Skeletal muscle cell (primary cell): ENCODE measurements at regions not wholly inside any gene's neighbourhood (a gene's known extent, or its start where the extent isn't known, plus 50 kb on each side); places are given as distances from the start of the nearest gene placed in this dataset.

Experiments
- DNase-seq: peaks from one replicate; pipeline ENCODE4 v3.0.0-alpha.2; 2010; ENCODE audit warnings: low read depth
- H3K4me3 ChIP-seq: 2 replicates; pipeline ENCODE4 v1.5.1; 2011; ENCODE audit warnings: low read depth, mild to moderate bottlenecking, control low read depth, low read length, moderate library complexity

DNA sequence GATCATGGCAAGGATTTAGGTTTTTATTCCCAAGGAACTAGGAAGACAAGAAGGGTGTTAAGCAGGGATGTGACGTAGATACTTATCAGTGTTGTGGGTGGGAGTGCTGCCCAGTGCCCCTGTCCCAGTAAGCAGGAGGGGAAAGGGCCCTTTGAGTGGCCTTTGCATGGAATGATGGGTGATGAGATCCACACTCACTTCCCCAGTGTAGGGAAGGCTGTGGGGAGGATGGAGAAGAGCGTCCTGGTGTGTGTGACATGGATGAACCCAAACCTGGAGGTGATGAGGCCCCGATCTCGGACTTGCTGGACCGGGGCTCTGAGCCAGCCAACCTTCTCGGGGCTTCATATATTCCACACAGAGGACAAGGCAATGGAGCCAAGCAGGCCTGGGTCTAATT is 610.9 kb downstream of the CDH26 start:
- no peak for DNase-seq
- no peak overlapping the region for H3K4me3 ChIP-seq

DNA sequence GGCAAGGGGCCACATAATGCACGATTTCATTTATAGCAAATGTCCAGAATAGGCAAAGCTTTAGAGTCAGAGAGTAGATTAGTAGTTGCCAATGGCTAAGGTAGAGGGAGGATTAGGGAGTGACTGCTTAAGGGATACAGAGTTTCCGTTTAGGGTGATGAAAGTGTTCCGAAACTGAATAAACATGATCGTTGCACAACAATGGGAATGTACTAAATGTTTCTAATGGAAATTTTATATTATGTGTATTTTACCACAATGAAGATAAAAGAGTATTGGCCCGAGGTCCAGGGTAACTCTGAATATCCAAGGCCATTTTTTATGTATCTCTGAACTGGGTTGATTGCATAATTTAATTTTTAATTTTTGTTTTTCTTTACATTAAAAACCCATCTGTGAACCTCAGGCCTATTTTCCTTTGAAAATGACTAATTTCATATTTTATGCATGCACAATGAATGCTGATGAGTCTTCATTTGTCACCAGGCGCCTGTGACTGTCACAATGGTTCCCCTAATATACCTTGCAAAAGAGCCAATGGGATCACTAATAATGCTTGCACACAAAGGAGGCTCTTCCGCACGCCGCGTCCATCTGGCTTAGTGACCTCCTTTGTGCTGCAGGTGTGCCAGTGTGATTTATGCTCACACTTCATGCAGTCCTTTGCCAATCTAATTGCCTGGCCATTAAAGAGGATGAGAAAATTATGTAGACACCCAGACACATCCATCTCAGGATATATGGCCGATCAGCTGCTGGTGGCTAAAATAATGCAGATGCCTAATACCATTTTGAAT is 612.5 kb downstream of the CDH26 start:
- no peak overlapping the region for H3K4me3 ChIP-seq
- no peak for DNase-seq

DNA sequence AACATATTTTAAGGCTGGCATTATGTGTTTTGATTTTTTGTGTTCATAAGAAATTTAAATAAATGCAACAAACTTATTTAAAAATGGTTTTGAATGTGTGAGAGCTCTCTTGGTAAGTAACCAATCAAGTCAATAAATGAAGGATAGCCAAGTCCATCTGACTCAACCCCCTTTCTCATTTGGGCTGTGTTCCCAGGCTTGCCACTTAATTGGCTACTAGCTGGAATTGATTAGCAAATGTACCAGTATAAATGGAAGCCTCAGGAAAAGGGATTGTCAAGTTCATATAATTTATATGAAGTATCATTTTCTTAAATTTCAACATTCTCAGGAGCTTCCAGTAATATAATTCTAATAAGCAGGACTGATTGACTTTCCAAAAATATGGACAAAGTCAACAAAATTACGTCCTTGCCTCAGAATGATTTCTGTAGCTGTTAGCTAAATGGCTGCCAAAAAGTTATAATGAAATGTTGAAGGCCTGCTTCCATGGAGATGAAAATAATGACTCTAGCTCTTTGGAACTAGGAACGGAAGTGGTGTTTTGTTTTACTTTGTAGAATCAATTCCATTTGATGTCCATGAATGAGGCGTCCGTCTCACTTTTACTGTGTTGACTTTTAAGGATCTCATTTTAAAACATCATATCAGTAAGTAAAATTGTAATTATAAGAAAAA is 614.9 kb downstream of the CDH26 start:
- no peak for DNase-seq

DNA sequence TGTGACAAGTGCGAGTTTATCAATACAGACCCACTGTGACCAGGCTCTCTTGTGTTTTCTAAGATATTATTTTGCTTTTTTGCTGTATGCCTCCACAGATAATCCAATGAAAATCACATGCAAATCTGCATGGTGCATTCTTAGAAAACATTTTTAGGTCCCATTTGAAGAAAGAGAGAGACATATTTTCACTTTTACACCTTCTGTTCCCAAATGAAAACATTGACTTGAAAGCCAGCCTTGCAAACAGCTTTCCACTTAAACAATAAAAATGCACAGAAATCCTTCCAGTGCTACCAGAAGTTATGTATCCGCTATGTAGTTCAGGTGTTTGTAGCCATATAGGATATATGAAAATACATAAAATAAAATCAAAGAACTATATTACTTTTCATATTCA is 618.0 kb downstream of the CDH26 start:
- no peak for DNase-seq
- H3K4me3 ChIP-seq = no peak overlapping the region

More for the DNA sequence above, 614.9 kb downstream of the CDH26 start:
- H3K4me3 ChIP-seq = no peak overlapping the region

DNA sequence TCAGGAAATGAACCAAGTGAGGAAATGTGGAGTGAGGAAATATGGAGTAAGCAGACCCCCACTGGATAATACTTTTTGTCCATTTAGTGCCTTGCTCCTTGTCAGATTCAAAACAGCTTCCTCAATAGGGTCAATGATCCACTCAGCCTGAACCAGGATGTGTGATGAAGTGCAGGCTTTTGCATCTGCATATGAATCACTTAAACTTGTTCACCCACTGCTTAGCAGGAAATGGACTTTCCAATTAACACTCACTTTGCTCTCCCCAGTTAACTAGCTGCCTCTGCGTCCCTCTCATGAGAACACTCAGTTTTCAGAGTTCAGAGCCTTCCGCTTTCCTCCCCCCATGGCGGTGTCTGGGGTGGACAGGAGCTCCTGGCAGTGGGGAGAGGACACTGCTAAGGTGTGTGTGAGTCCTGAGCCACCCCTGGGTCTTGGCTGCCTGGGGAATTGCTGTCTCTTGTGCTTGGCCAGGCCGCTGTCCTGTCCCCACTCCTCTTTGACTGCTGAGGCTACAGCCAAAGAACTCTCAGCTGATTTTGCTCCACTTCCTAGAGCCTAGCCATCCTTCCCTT is 621.8 kb downstream of the CDH26 start:
- no peak for DNase-seq
- no peak overlapping the region for H3K4me3 ChIP-seq

DNA sequence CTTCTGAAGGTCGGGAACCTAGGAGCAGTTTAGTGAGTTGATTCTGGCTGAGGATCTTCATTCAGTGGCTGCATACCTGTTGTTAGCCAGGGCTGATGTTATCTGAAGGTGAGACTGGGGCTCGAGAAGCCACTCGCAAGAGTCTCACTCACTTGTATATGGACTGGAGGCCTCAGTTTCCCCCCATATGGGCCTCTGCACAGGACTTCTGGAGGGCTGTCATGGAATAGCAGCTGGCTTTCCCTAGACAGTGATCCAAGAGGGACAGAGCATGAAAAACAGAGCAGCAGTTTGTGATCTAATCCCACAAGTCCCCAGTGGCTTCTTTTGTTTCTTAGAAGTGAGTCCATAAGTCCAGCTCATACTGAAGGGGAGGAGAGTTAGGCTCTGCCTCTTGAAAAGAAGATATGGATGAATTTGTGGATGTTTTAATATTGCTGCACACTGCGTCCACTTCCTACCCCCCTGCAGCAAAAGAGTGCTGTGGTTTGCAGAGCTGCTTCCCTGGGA is 623.4 kb downstream of the CDH26 start:
- DNase-seq = no peak
- H3K4me3 ChIP-seq = no peak overlapping the region

DNA sequence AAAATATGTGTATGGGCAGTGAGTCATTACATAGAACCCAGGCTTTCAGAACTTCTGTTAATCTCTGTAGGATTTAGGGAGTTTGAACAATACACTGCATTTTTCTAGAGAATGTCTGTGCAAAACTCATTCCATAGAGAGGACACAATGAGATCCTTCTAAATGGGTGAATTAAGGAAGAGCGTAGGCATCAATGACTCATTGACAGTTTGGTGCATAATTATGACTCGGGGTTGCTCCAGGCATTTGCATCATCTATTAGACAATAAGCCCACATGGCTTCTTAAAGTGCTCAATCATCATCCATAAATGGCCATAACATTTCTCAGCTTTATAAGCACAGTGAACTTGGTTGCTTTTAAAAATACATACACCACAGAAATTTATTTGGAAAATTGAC is 625.5 kb downstream of the CDH26 start:
- DNase-seq = no peak

DNA sequence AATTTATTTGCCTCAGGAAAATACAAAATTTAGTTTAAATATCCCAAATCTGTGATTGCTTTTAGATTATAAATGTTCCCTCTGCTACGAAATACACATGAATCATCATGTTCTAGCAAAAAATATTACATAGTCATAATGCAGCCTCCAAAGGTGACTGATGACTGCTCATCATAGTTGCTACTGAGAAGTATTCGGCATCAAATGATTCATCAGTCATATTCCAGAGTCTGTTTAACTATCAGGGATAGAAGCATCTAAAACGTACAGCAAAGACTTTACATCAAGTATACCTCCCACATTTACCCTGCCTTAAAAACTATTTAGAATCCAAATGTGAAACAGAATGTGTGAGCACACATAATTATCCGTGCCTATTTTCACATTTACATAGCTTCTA is 626.0 kb downstream of the CDH26 start:
- no peak overlapping the region for H3K4me3 ChIP-seq

More for the DNA sequence above, 625.5 kb downstream of the CDH26 start:
- no peak overlapping the region for H3K4me3 ChIP-seq

DNA sequence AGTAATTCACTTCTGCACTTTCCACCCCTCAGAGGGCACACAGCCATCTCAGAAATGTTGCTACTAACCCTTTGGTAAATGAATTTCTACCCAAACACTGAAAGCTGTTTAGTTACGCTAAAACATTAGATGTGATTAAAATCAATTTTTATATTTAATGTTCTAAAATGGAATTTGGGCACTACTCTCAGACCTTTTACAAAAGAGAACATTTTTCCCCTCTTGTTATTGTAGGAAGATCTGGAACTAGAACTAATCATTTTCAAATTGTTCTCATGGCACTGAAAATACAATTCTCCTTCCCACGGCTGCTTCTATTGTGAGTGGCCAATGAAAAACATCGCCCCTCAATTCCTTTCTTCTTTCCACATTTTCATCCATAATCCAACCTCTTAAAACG is 627.4 kb downstream of the CDH26 start:
- no peak for DNase-seq
- no peak overlapping the region for H3K4me3 ChIP-seq

More for the DNA sequence above, 626.0 kb downstream of the CDH26 start:
- DNase-seq = no peak

DNA sequence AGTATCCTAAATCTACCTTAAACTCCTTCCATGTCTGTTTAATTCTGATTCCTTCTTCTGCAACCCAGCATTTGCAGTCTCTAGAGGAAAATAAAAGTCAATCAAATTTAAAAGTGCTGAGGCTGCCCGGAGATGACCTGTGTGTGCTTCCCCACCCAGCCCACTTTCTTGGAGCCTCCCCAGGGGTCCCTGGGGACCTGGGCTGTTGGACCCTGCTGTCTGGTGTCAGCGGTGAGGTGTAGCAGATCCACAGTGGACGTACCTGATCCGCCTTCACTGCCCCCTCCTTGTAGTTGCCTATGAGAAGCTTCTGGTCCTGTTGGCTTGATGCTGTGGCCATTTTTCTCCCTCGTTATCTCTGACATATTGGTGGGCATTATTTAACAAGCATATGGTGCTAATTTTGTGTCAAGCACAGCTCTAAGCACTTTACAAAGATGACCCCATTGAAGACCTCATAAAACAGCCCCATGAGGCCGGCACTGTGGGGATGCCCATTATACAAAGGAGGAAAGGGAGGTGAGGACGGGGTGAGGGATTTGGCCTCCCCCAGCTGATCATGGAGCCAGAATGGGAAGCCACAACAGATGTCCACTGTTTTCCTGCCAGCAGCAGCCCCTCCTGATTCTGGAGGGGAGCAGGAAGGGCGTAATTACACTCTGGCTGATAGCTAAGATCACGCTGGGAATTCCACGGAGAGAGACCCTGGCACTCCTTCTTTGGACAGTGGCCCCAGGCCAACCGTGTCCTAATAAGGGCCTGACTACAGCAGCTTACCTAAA is 628.2 kb downstream of the CDH26 start:
- DNase-seq = no peak

DNA sequence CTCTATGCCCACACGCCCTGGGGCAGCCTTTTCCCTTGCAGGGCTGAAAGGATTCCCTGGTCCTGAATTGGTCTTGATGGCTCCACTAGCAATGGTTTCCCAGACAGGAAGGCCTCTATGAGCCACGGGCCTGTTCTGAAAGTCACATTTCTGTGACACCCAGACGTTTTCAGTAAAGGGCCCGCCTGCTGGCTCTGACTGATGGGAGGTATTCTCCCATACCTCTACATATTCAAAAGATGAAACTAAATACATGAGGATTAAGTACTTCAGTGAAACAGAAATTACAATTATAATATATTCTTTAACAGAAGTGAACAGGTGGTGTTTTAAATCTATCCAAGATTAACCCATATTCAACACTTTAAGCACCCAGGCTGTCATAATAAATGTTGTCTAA is 629.8 kb downstream of the CDH26 start:
- H3K4me3 ChIP-seq = no peak overlapping the region
- no peak for DNase-seq

More for the DNA sequence above, 628.2 kb downstream of the CDH26 start:
- H3K4me3 ChIP-seq = no peak overlapping the region

DNA sequence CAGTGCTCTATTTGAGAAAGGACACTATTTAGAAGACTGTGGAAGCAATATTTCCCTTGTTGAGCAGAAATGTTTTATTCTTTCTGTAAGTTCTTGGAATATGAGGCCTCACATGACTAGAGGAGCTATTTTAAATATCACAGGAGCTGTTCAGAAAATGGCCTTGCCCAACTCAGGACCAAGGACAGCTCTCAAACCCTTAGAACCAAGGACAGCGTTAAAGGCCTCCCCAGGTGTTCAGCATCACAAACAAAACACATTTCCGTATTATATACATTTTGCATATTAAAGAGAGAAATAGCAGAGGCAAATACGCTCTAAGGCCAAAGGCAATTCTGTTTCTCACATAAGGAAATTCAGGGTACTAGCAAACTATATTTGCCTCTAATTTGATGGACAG is 631.4 kb downstream of the CDH26 start:
- no peak overlapping the region for H3K4me3 ChIP-seq
- peak; percentile 3 for DNase-seq

DNA sequence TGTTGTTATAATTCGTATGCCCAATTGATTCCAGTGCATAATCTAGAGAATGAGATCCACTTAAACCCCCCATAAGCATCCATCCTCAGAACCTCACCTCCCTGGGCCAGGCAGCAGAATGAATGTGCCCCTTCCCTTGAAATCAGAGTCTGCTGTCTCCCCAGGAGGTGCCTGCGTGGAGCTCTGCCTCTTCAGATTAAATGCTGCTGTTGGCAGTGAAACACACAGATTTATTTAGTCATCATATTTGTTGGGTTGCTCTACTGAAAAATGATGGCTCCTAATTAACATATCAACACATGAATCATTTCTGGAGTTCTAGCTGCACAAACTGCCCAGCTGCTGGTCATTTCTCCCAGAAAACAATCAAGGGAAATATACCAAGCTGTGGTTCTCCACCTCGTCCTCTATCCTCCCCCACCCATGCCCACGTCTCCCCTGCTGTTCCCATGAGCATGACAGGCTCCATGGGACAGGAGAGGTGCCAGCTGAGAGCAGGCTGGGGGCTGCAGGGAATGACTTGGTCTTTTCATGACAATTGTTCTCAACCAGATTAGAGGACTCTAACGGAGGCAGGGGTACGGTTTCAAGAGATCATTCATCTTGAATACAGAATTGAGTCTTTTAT is 633.1 kb downstream of the CDH26 start:
- no peak for DNase-seq
- H3K4me3 ChIP-seq = no peak overlapping the region

DNA sequence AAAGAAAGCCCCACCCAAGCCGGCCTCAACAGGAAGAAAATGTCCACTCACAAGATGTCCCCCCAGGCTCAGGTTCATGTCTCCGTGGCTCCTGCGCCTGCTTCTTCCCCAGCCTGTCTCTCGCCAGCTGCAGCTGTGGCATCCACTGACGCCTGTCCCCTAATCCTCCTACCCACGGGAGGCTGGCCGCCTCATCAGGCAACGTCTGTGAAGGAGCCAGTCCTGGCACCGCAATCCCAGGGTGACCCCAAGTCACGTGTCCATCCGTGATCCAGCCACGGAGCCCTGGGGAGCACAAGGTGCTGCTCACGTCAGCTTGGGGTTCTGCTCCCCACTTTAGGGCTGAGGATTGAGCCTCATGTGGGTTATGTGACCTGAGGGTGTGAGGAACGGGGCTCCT is 640.3 kb downstream of the CDH26 start:
- H3K4me3 ChIP-seq = no peak overlapping the region
- DNase-seq = no peak

DNA sequence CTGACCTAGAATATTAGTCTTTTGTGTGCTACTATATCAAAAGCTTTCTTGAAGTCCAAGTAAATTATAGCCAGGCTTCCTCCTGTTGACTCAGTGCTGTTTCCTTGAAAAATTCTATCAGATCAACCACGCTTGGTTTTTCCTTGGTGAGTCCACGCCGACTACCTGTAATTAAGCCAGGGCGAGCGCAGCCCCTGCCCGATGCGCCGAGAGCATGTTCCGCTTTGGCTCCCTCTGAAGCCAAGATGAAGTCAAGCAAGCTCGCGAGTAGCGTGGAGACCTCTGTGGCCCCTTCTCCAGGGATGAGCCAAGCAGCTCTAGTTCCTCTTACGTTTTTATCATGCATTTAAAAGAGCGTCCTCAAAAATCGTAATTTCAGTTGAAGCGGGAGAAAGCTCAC is 641.2 kb downstream of the CDH26 start:
- no peak for DNase-seq

DNA sequence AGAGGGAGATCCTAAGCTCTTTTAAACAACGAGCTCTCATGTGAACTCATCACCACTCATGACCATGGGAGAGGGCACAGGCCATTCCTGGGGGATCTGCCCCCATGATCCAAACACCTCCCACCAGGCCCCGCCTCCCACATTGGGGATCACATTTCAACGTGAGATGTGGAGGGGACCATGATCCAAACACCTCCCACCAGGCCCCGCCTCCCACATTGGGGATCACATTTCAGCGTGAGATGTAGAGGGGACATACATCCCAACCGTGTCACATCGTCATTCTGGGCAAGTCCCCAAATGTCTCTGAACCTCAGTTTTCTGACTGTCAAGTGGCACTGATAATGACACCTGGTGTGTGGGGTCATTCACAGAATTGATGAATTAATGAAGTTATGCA is 641.8 kb downstream of the CDH26 start:
- DNase-seq = no peak

More for the DNA sequence above, 641.2 kb downstream of the CDH26 start:
- H3K4me3 ChIP-seq = no peak overlapping the region

DNA sequence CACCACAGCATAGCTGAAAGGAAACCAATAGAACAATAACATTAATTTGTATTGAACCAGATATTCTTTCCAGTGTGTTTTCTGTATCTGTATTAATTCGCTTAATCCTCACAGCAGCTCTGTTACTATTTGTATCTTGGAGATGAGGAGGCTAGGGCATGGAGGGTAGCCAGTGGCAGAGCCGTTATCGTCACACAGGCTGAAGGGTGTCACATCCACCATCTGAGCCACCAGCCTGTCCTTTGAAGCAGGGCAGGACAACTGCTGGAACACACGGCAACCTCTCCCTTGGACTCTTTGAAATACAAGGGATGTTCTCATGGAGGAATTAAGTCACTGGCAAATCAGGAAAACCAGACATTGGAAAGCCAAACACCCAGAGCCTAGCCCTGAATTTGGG is 628.0 kb upstream of the CDH4 start:
- no peak overlapping the region for H3K4me3 ChIP-seq
- no peak for DNase-seq

More for the DNA sequence above, 641.8 kb downstream of the CDH26 start:
- H3K4me3 ChIP-seq = no peak overlapping the region

DNA sequence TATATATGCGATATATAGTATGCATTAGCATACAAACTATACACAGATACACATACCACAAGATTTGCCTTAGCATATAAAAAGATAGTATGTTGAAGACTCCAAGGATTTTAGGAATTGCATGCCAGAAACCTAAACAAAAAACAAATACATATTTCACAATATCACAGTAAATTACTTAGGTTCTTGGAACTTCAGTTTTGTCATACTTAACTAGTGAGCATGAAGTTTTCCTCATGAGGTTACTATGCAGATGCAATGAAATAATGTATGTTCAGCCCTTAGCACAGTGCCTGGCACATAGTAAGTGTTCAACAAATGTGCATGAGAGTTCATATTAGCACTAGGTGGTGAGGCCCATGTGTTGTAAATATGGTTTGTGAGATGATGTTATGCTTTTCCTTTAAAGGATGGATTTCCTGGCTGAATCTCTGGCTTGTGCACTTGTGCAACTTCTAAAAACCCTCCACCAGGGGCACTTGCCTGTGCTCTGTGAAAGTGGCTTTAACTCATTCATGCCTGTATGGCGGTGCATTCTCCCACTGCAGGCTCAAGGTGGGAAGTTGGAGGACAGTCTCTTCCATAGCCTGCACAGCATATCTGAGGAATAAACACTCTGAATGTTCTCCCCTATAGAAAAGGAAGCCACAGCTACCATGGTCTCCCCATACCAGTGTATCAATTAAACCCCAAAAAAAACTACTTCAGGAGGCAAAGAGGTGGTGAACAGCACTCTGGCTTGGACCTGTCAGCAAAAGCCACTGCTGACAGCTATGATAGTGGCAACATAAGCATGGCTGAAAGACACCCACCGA is 624.1 kb upstream of the CDH4 start:
- no peak overlapping the region for H3K4me3 ChIP-seq
- no peak for DNase-seq
